Adrenal gland (tissue), 5 donors: ENCODE measurements at regions not wholly inside any gene's neighbourhood (a gene's known extent, or its start where the extent isn't known, plus 50 kb on each side); places are given as distances from the start of the nearest gene placed in this dataset.

Source experiments
- CTCF ChIP-seq, 6 experiments: fragments of 450-650 bp in 4 of 6; fragments of 200-600 bp in 2 of 6; sonication (generic) in 1 of 6; IDR thresholded peaks; 1 replicate in 5 of 6; 2 replicates in 1 of 6; pipeline versions ENCODE4 v1.5.1 to v1.8.0; 2016 to 2021; ENCODE audit warnings: antibody characterized with exemption in 6 of 6, mild to moderate bottlenecking in 2 of 6, moderate library complexity in 1 of 6
- POLR2A ChIP-seq, 2 donors: fragments of 450-650 bp; IDR thresholded peaks; one replicate each; pipeline ENCODE4 v1.6.1; 2017; ENCODE audit warnings: antibody characterized with exemption in 2 of 2, mild to moderate bottlenecking in 2 of 2, moderate library complexity in 1 of 2
- donor health status: DM: no; HTN: no; CAD: no.

DNA sequence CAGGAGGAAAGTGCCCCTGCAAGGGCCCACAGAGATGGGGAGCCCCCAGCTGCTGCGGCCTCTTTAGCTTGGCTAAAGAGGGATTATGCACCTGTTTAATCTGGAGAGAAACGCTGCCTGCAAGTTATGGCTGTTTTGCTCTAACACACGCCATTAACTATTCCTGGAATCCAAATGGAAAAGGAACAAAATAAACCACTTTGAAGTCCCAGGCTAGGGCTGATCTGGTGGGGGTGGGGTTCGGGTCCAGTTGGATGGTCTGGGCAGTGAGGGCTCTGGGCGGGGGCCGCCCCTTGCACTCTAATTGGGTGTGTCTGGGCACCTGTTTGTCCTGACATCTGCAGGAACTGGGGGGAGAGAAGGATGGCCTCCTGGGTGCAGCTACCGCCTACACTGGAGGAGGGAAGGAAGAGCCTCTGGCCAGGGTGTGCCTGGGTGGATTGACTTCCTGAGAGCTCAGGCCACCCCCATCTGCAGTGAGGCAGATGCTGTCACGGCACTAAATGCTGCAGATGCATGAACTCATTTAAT is 300.6 kb downstream of the ZEB1 start:
- TF ChIP-seq POLR2A (IDR thresholded peaks at IDR 0.05) (no peak), CTCF (IDR thresholded peaks at IDR 0.05) (no peak)
